ENCODE measurements at regions not wholly inside any gene's neighbourhood (a gene's known extent, or its start where the extent isn't known, plus 50 kb on each side); places are given as distances from the start of the nearest gene placed in this dataset.

DNA sequence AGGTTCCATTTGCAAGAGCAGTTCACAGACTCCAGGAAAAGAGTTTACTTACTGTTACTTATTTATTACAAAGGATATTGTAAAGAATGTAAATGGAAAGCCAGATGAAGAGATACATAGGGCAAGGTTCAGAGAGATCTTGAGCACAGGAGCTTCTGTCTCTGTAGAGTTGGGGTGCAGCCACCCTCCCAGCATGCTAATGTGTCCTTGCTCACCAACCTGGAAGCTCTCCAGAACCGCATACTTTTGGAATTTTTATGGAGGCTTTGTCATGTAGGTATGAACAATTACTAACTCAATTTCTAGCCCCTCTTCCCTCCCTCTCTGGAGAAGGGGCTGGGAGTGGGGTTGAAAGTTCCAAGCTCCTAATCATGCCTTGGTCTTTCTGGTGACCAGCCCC lies 857.2 kb downstream of the RPA4 start:
- TF ChIP-seq TBP (IDR thresholded peaks at IDR 0.05; ENCODE audit: low read depth, low read length) (no peak), EP300 (IDR thresholded peaks at IDR 0.05; ENCODE audit: borderline replicate concordance in 1 of 2, low read depth in 2 of 2, low read length in 2 of 2) (no peak), TAF1 (IDR thresholded peaks at IDR 0.05; ENCODE audit: low read depth, low read length) (no peak), SIN3A (conservative IDR thresholded peaks at IDR 0.05 in 1 of 2, IDR thresholded peaks at IDR 0.05 in 1 of 2; ENCODE audit: low read depth in 1 of 2, low read length in 2 of 2) (no peak), POLR2A (IDR thresholded peaks at IDR 0.05; ENCODE audit: control extremely low read depth in 1 of 2, low read depth in 2 of 2, low read length in 2 of 2) (no peak), EZH2 (IDR thresholded peaks at IDR 0.05; ENCODE audit: low read depth, low read length, severe bottlenecking) (no peak), YY1 (IDR thresholded peaks at IDR 0.05; ENCODE audit: low read depth, low read length) (no peak), SIRT6 (IDR thresholded peaks at IDR 0.05; ENCODE audit: low read length) (no peak), ZNF274 (IDR thresholded peaks at IDR 0.05; ENCODE audit: borderline replicate concordance, extremely low read depth, low read length) (no peak)
- TF ChIP-seq, protein P1, sequence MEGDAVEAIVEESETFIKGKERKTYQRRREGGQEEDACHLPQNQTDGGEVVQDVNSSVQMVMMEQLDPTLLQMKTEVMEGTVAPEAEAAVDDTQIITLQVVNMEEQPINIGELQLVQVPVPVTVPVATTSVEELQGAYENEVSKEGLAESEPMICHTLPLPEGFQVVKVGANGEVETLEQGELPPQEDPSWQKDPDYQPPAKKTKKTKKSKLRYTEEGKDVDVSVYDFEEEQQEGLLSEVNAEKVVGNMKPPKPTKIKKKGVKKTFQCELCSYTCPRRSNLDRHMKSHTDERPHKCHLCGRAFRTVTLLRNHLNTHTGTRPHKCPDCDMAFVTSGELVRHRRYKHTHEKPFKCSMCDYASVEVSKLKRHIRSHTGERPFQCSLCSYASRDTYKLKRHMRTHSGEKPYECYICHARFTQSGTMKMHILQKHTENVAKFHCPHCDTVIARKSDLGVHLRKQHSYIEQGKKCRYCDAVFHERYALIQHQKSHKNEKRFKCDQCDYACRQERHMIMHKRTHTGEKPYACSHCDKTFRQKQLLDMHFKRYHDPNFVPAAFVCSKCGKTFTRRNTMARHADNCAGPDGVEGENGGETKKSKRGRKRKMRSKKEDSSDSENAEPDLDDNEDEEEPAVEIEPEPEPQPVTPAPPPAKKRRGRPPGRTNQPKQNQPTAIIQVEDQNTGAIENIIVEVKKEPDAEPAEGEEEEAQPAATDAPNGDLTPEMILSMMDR (IDR thresholded peaks at IDR 0.05; ENCODE audit: control extremely low read depth in 1 of 3, insufficient read depth in 1 of 3, low read depth in 1 of 3, low read length in 3 of 3): no peak
